Liver (tissue), 3 donors: ENCODE measurements at regions not wholly inside any gene's neighbourhood (a gene's known extent, or its start where the extent isn't known, plus 50 kb on each side); places are given as distances from the start of the nearest gene placed in this dataset.

Source experiments
- CTCF ChIP-seq: fragments of 150-350 bp; IDR thresholded peaks from 2 replicates; pipeline ENCODE4 v1.5.1; 2017; ENCODE audit warnings: improper control_type of control experiment, low read depth, low read length; ENCODE audit not compliant: missing input control
- NR2F2 ChIP-seq: IDR thresholded peaks from 2 replicates; pipeline ENCODE4 v1.6.1; 2016; ENCODE audit warnings: antibody characterized with exemption
- donor health status: healthy.
- donor health status: healthy.

- TF ChIP-seq CTCF (no peak), NR2F2 (no peak)
These were observed 94.7 kb upstream of the ANKRD55 start for GRCh38 chr5:56327809-56328208.
